ENCODE measurements at regions not wholly inside any gene's neighbourhood (a gene's known extent, or its start where the extent isn't known, plus 50 kb on each side); places are given as distances from the start of the nearest gene placed in this dataset.

- TF ChIP-seq EZH2 (IDR thresholded peaks at IDR 0.05; ENCODE audit: insufficient read depth, low read length) (no peak), CTCF (IDR thresholded peaks at IDR 0.05; ENCODE audit: insufficient read depth, low read depth, low read length) (no peak)
These were observed 996.0 kb downstream of the OTOL1 start for GRCh38 chr3:162492446-162493081.
